ENCODE measurements at regions not wholly inside any gene's neighbourhood (a gene's known extent, or its start where the extent isn't known, plus 50 kb on each side); places are given as distances from the start of the nearest gene placed in this dataset.

- no peak overlapping the region for H4K5ac ChIP-seq (ENCODE audit: low read depth, low read length)
- in situ Hi-C loops (cut with MboI; ENCODE audit: low sequenced_read_pairs) (no loop called here), intact Hi-C loops (cut with micrococcal nuclease) (no loop called here), dilution Hi-C loops (cut with HindIII; ENCODE audit: low sequenced_read_pairs, unreplicated experiment) (no loop called here)
- H3K23ac ChIP-seq (ENCODE audit: low read depth, low read length), result no peak overlapping the region
- DNase-seq, result no peak
- H3K36me3 ChIP-seq (ENCODE audit: control insufficient read depth, insufficient read depth, low read length), result no peaks in the 10 kb centered on the region
- ChIA-PET CTCF (no interaction called here), POLR2A (ENCODE audit: unreplicated experiment) (no interaction called here)
- ATAC-seq (ENCODE audit: low read depth), result no peak
- H2AK9ac ChIP-seq (replicated peaks; ENCODE audit: low read depth, low read length, poor library complexity), result no peak overlapping the region
- no peak overlapping the region for H2AK5ac ChIP-seq (ENCODE audit: low read depth, low read length)
- no peaks in the 10 kb centered on the region for H3K9me3 ChIP-seq (ENCODE audit: control insufficient read depth, insufficient read depth, low read length)
- no peak overlapping the region for H4K8ac ChIP-seq (ENCODE audit: low read depth in 2 of 2, low read length in 2 of 2)
- no peak overlapping the region for H2BK20ac ChIP-seq (ENCODE audit: low read depth, low read length)
- H3K4me1 ChIP-seq (ENCODE audit: control insufficient read depth, insufficient read depth, low read length), result no peaks in the 10 kb centered on the region
- BruUV-seq (replicated peaks), result no TSS peak
- H3K9me1 ChIP-seq (ENCODE audit: insufficient read depth, low read length), result no peaks in the 10 kb centered on the region
- no peak overlapping the region for H3K9ac ChIP-seq (ENCODE audit: low read depth, low read length)
- no peaks in the 10 kb centered on the region for H4K20me1 ChIP-seq (ENCODE audit: insufficient read depth, low read length)
- no peak overlapping the region for H3K14ac ChIP-seq (replicated peaks; ENCODE audit: low read depth, low read length)
- H2BK15ac ChIP-seq (ENCODE audit: low read depth, low read length), result no peak overlapping the region
- WGBS, 2 experiments (ENCODE audit: extremely low coverage in 2 of 2, insufficient read length in 1 of 2), result no CpG with 5 or more reads among the region's 7 CpGs
- no peak overlapping the region for H3K18ac ChIP-seq (ENCODE audit: low read depth, low read length)
- H2BK120ac ChIP-seq (ENCODE audit: low read depth, low read length), result no peak overlapping the region
- H3K27me3 ChIP-seq (ENCODE audit: control insufficient read depth, insufficient read depth, low read length), result peaks cover 5% of the 10 kb centered on the region
- TF ChIP-seq NFE2L2 (IDR thresholded peaks at IDR 0.05; ENCODE audit: low read depth, low read length) (no peak), ELK1 (IDR thresholded peaks at IDR 0.05; ENCODE audit: borderline replicate concordance, low read depth, low read length) (no peak), RCOR1 (IDR thresholded peaks at IDR 0.05; ENCODE audit: insufficient replicate concordance, low read length) (no peak), USF2 (IDR thresholded peaks at IDR 0.05; ENCODE audit: low read depth, low read length) (no peak), RAD21 (IDR thresholded peaks at IDR 0.05; ENCODE audit: low read length) (no peak), MAFK (IDR thresholded peaks at IDR 0.05; ENCODE audit: low read depth, low read length) (no peak), MAZ (IDR thresholded peaks at IDR 0.05; ENCODE audit: borderline replicate concordance, low read depth, low read length) (no peak), CTCF (conservative IDR thresholded peaks at IDR 0.05; ENCODE audit: low read depth, low read length) (no peak), POLR2A (IDR thresholded peaks at IDR 0.05; ENCODE audit: low read depth, low read length) (no peak), SMC3 (IDR thresholded peaks at IDR 0.05; ENCODE audit: low read depth, low read length) (no peak), MXI1 (IDR thresholded peaks at IDR 0.05; ENCODE audit: borderline replicate concordance, low read depth, low read length) (no peak), BHLHE40 (IDR thresholded peaks at IDR 0.05; ENCODE audit: low read depth, low read length) (no peak)
- no peak overlapping the region for H4K91ac ChIP-seq (ENCODE audit: insufficient read depth, low read depth, low read length)
- H2AFZ ChIP-seq (replicated peaks; ENCODE audit: low read length, poor library complexity), result no peak overlapping the region
- no peak overlapping the region for H3K4me2 ChIP-seq (ENCODE audit: low read depth, low read length)
- H3K4ac ChIP-seq (ENCODE audit: low read depth, low read length), result no peak overlapping the region
- no peak overlapping the region for H2BK5ac ChIP-seq (ENCODE audit: low read depth, low read length, poor library complexity, severe bottlenecking)
- H3K27ac ChIP-seq (ENCODE audit: insufficient read depth, low read length), result no peak overlapping the region
- H3K56ac ChIP-seq (ENCODE audit: extremely low read depth, insufficient read depth, low read length), result no peak overlapping the region
- H3K79me1 ChIP-seq (ENCODE audit: low read depth in 1 of 2, low read length in 2 of 2), result no peaks in the 10 kb centered on the region
- no peak overlapping the region for H3K4me3 ChIP-seq (ENCODE audit: insufficient read depth, low read depth, low read length)
These were observed 365.3 kb downstream of the QKI start for GRCh38 chr6:163779727-163780284.

Data from IMR-90 (cell line).